ENCODE measurements at regions not wholly inside any gene's neighbourhood (a gene's known extent, or its start where the extent isn't known, plus 50 kb on each side); places are given as distances from the start of the nearest gene placed in this dataset.

GRCh38 chr16:5466551-5466950 lies 369.0 kb upstream of the EEF2KMT start:
- Histone ChIP-seq H3K79me2 (ENCODE audit: control insufficient read depth, low read length) (no peaks in the 10 kb centered on the region), H3K36me3 (ENCODE audit: control insufficient read depth, low read length) (no peaks in the 10 kb centered on the region), H3K27ac (ENCODE audit: low read depth, low read length) (no peak overlapping the region), H3K4me1 (ENCODE audit: control insufficient read depth, low read length) (no peaks in the 10 kb centered on the region), H3K27me3 (ENCODE audit: control insufficient read depth, low read length) (no peaks in the 10 kb centered on the region), H3K9me3 (ENCODE audit: control insufficient read depth, insufficient read depth, low read length) (no peaks in the 10 kb centered on the region), H3F3A (ENCODE audit: control insufficient read depth, insufficient read depth) (no peaks in the 10 kb centered on the region), H4K20me1 (ENCODE audit: control insufficient read depth, insufficient read depth, low read depth, low read length) (no peaks in the 10 kb centered on the region), H3K9me2 (replicated peaks; ENCODE audit: control insufficient read depth, low read length) (no peaks in the 10 kb centered on the region), H3K4me3 (ENCODE audit: low read length) (no peak overlapping the region), H3K4me2 (ENCODE audit: low read length) (no peak overlapping the region)
- TF ChIP-seq EZH2phosphoT487 (IDR thresholded peaks at IDR 0.05; ENCODE audit: borderline replicate concordance, low read length) = no peak
- TF ChIP-seq CTCF (IDR thresholded peaks at IDR 0.05; ENCODE audit: low read depth, low read length, poor library complexity, severe bottlenecking) = no peak

- Histone ChIP-seq H3K9me3 (ENCODE audit: control insufficient read depth, insufficient read depth, low read length) (no peaks in the 10 kb centered on the region), H3K9me2 (replicated peaks; ENCODE audit: control insufficient read depth, low read length) (no peaks in the 10 kb centered on the region), H3K36me3 (ENCODE audit: control insufficient read depth, low read length) (no peaks in the 10 kb centered on the region), H4K20me1 (ENCODE audit: control insufficient read depth, insufficient read depth, low read depth, low read length) (no peaks in the 10 kb centered on the region), H3K4me2 (ENCODE audit: low read length) (no peak overlapping the region), H3K4me3 (ENCODE audit: low read length) (no peak overlapping the region), H3K27ac (ENCODE audit: low read depth, low read length) (no peak overlapping the region), H3F3A (ENCODE audit: control insufficient read depth, insufficient read depth) (no peaks in the 10 kb centered on the region), H3K4me1 (ENCODE audit: control insufficient read depth, low read length) (no peaks in the 10 kb centered on the region), H3K79me2 (ENCODE audit: control insufficient read depth, low read length) (no peaks in the 10 kb centered on the region), H3K27me3 (ENCODE audit: control insufficient read depth, low read length) (no peaks in the 10 kb centered on the region)
- TF ChIP-seq EZH2phosphoT487 (IDR thresholded peaks at IDR 0.05; ENCODE audit: borderline replicate concordance, low read length) = no peak
- no peak for TF ChIP-seq CTCF (IDR thresholded peaks at IDR 0.05; ENCODE audit: low read depth, low read length, poor library complexity, severe bottlenecking)
Measured at GRCh38 chr16:5465714-5466113, 368.1 kb upstream of the EEF2KMT start.

- H4K20me1 ChIP-seq (ENCODE audit: control insufficient read depth, insufficient read depth, low read depth, low read length) = no peaks in the 10 kb centered on the region
- H3K36me3 ChIP-seq (ENCODE audit: control insufficient read depth, low read length) = no peaks in the 10 kb centered on the region
- TF ChIP-seq EZH2phosphoT487 (IDR thresholded peaks at IDR 0.05; ENCODE audit: borderline replicate concordance, low read length) = no peak
- no peak for TF ChIP-seq CTCF (IDR thresholded peaks at IDR 0.05; ENCODE audit: low read depth, low read length, poor library complexity, severe bottlenecking)
Measured at GRCh38 chr16:5463820-5464219, 366.2 kb upstream of the EEF2KMT start.

GRCh38 chr16:5461574-5461973 lies 364.0 kb upstream of the EEF2KMT start:
- no peak for TF ChIP-seq CTCF (IDR thresholded peaks at IDR 0.05; ENCODE audit: low read depth, low read length, poor library complexity, severe bottlenecking)
- no peaks in the 10 kb centered on the region for H3K9me3 ChIP-seq (ENCODE audit: control insufficient read depth, insufficient read depth, low read length)

More at GRCh38 chr16:5463820-5464219, 366.2 kb upstream of the EEF2KMT start:
- H3K27me3 ChIP-seq (ENCODE audit: control insufficient read depth, low read length) = no peaks in the 10 kb centered on the region
- no peaks in the 10 kb centered on the region for H3K79me2 ChIP-seq (ENCODE audit: control insufficient read depth, low read length)
- no peaks in the 10 kb centered on the region for H3K4me1 ChIP-seq (ENCODE audit: control insufficient read depth, low read length)
- H3K9me3 ChIP-seq (ENCODE audit: control insufficient read depth, insufficient read depth, low read length) = no peaks in the 10 kb centered on the region
- no peak overlapping the region for H3K4me2 ChIP-seq (ENCODE audit: low read length)
- no peak overlapping the region for H3K4me3 ChIP-seq (ENCODE audit: low read length)
- no peaks in the 10 kb centered on the region for H3K9me2 ChIP-seq (replicated peaks; ENCODE audit: control insufficient read depth, low read length)
- H3K27ac ChIP-seq (ENCODE audit: low read depth, low read length) = no peak overlapping the region
- no peaks in the 10 kb centered on the region for H3F3A ChIP-seq (ENCODE audit: control insufficient read depth, insufficient read depth)

More at GRCh38 chr16:5461574-5461973, 364.0 kb upstream of the EEF2KMT start:
- no peaks in the 10 kb centered on the region for H3K9me2 ChIP-seq (replicated peaks; ENCODE audit: control insufficient read depth, low read length)
- H3K4me3 ChIP-seq (ENCODE audit: low read length) = no peak overlapping the region
- no peaks in the 10 kb centered on the region for H3K36me3 ChIP-seq (ENCODE audit: control insufficient read depth, low read length)
- no peaks in the 10 kb centered on the region for H3F3A ChIP-seq (ENCODE audit: control insufficient read depth, insufficient read depth)
- H3K79me2 ChIP-seq (ENCODE audit: control insufficient read depth, low read length) = no peaks in the 10 kb centered on the region
- H3K27me3 ChIP-seq (ENCODE audit: control insufficient read depth, low read length) = no peaks in the 10 kb centered on the region
- no peaks in the 10 kb centered on the region for H4K20me1 ChIP-seq (ENCODE audit: control insufficient read depth, insufficient read depth, low read depth, low read length)
- no peak overlapping the region for H3K27ac ChIP-seq (ENCODE audit: low read depth, low read length)
- H3K4me2 ChIP-seq (ENCODE audit: low read length) = no peak overlapping the region
- H3K4me1 ChIP-seq (ENCODE audit: control insufficient read depth, low read length) = no peaks in the 10 kb centered on the region
